OCI-LY7 (cell line): ENCODE measurements at regions not wholly inside any gene's neighbourhood (a gene's known extent, or its start where the extent isn't known, plus 50 kb on each side); places are given as distances from the start of the nearest gene placed in this dataset.
"Not testable (repeated sequence)": the region's sequence is repeated elsewhere in the genome, so short reads cannot be mapped to it uniquely, and the experiment has no call there.

Experiments used
- BruUV-seq: library from RNA; stranded (reverse); fragments of 400-500 nt; replicated peaks from 2 replicates; lab custom pipeline; 2021; lab: Mats Ljungman, UMichigan
- CTCF ChIA-PET: fragments of 300-600 bp; sonication (Branson Sonifier 250); formaldehyde crosslinking; loops from one replicate; lab custom pipeline; 2022; ENCODE audit warnings: antibody characterized with exemption; ENCODE audit not compliant: unreplicated experiment; lab: Charles Lee
- POLR2A ChIA-PET: fragments of 300-600 bp; sonication (Branson Sonifier 250); formaldehyde crosslinking; loops from one replicate; lab custom pipeline; 2022; ENCODE audit warnings: antibody characterized with exemption; lab: Charles Lee
- DNase-seq: peaks from one replicate; pipeline ENCODE4 v3.0.0-alpha.2; 2015; ENCODE audit warnings: low spot score
- H2AFZ ChIP-seq: fragments of 200-600 bp; sonication (generic), shearing (Covaris generic); 2 replicates; pipeline ENCODE4 v1.6.1; 2014; ENCODE audit warnings: mild to moderate bottlenecking, antibody characterized with exemption, low read length, moderate library complexity
- H3K27ac ChIP-seq: fragments of 200-600 bp; sonication (generic); 2 replicates; pipeline ENCODE4 v1.5.1; 2014; ENCODE audit warnings: mixed run types, low read depth, mild to moderate bottlenecking, moderate library complexity, low read length, inconsistent platforms; ENCODE audit not compliant: poor library complexity, severe bottlenecking
- H3K36me3 ChIP-seq: fragments of 200-600 bp; sonication (generic); 2 replicates; pipeline ENCODE4 v1.6.1; 2014; ENCODE audit warnings: mild to moderate bottlenecking, antibody characterized with exemption, low read length, moderate library complexity, mixed read lengths; ENCODE audit not compliant: insufficient read depth
- H3K4me1 ChIP-seq: fragments of 200-600 bp; sonication (generic); 2 replicates; pipeline ENCODE4 v1.5.1; 2014; ENCODE audit warnings: mild to moderate bottlenecking, low read length; ENCODE audit not compliant: insufficient read depth, poor library complexity, severe bottlenecking
- H3K4me2 ChIP-seq: fragments of 200-600 bp; sonication (generic); 2 replicates; pipeline ENCODE4 v1.6.1; 2014; ENCODE audit warnings: mild to moderate bottlenecking, low read length
- H3K4me3 ChIP-seq: fragments of 200-600 bp; sonication (generic); 2 replicates; pipeline ENCODE4 v1.5.1; 2014; ENCODE audit warnings: mild to moderate bottlenecking, low read depth, low read length; ENCODE audit not compliant: poor library complexity, severe bottlenecking
- H3K79me2 ChIP-seq: fragments of 200-600 bp; sonication (generic); 2 replicates; pipeline ENCODE4 v1.6.1; 2016; ENCODE audit warnings: low read depth, mild to moderate bottlenecking, low read length, moderate library complexity, mixed read lengths; ENCODE audit not compliant: insufficient read depth
- H3K9me2 ChIP-seq: fragments of 200-600 bp; sonication (generic); 2 replicates; pipeline ENCODE4 v1.6.1; 2016; ENCODE audit warnings: mild to moderate bottlenecking, low read length, mixed read lengths; ENCODE audit not compliant: insufficient read depth
- H3K9me3 ChIP-seq: fragments of 200-600 bp; sonication (generic); 2 replicates; pipeline ENCODE4 v1.6.1; 2014; ENCODE audit warnings: mild to moderate bottlenecking, mixed run types, low read length, mixed read lengths
- H4K20me1 ChIP-seq: fragments of 200-600 bp; sonication (generic); 2 replicates; pipeline ENCODE4 v1.6.1; 2014; ENCODE audit warnings: mild to moderate bottlenecking, antibody characterized with exemption, low read length, moderate library complexity, mixed read lengths; ENCODE audit not compliant: insufficient read depth
- intact Hi-C: fragments of 100-400 bp; cut with micrococcal nuclease; formaldehyde crosslinking; loops from one replicate; pipeline ENCODE4 v1.10.0; 2022; ENCODE audit not compliant: unreplicated experiment
- TF ChIP-seq, protein P1 (sequence below): fragments of 200-600 bp; sonication (generic); conservative IDR thresholded peaks from 2 replicates; pipeline ENCODE4 v1.5.1; 2014; ENCODE audit warnings: mild to moderate bottlenecking, antibody characterized with exemption, low read length, moderate library complexity, mixed read lengths

DNA sequence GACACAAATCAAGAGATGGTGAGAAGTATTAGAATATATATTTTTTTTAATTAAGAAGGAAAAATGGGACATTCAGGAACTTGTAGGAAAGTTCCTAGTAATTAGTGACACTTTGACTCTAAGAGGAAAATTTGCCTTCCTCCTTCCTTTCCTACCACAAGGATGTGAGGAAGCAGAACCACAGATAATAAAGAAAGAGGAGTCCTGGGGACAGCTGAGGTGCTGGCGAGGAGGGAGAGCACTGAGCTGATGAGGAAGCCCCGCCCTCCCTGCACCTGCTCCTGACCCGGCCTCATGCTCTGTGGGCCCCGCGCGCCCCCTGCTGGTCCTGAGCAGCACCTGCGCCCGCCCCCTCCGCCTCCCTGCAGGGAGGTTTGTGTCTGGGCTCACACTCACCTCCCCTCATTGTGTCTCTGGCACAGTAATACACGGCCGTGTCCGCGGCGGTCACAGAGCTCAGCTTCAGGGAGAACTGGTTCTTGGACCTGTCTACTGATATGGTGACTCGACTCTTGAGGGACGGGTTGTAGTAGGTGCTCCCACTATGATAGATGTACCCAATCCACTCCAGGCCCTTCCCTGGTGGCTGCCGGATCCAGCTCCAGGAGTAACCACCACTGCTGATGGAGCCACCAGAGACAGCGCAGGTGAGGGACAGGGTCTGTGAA, 822.6 kb downstream of the TMEM121 start:
- not testable (repeated sequence) for H3K79me2 ChIP-seq
- intact Hi-C loops = loop anchor here (5.0 kb wide), 1 partner anchor 42 kb away; no protein-coding TSS in a partner anchor

DNA sequence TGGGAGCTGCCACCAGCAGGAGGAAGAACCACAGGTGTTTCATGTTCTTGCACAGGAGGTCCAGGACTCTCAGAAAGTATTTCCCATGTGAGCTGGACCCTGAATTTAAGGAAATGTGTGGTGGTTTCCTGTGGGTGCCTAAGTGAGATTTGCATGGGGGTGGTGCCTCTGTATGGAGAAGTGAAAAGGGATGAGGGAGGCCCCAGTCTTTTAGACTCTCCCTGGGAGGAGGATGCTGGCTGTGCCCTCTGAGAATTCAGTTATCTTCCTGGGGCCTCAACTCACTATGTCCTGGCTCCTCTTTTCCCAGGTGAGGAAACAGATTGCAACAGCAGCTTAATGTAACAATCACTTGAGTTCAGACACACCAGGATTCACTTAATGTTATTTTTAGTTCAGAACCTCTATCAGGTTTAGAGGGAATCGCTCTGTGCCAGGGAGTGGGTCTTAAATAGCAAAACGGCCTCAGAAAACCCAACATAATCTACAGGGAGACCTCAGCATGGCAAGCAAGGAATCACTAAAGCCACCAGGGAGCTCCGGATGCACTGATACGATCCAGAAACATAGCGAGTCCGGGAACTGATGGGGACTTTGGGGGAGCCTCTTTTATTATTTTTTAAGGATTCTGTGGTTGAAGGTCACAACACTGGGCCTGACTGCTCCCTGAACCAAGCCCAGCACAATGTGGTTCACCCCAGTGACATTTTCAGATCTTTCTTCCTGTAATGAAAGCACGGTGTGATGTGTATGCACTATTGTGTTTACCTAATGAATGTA, 823.5 kb downstream of the TMEM121 start:
- H3K9me2 ChIP-seq, H2AFZ ChIP-seq, H4K20me1 ChIP-seq, H3K9me3 ChIP-seq, BruUV-seq, H3K79me2 ChIP-seq, POLR2A ChIA-PET, CTCF ChIA-PET: not testable (repeated sequence)
- Histone ChIP-seq H3K4me3 (peak overlapping the region; percentile 70), H3K4me1 (peaks cover 78% of the 10 kb centered on the region), H3K27ac (peak overlapping the region; percentile 88), H3K4me2 (peak overlapping the region; percentile 89), H3K36me3 (peaks cover 27% of the 10 kb centered on the region)
- intact Hi-C loops = loop anchor here (5.0 kb wide), 1 partner anchor 43 kb away; no protein-coding TSS in a partner anchor
- peak; percentile 72 for DNase-seq

More for the DNA sequence above, 822.6 kb downstream of the TMEM121 start:
- peak; percentile 73 for DNase-seq
- H2AFZ ChIP-seq, BruUV-seq, H4K20me1 ChIP-seq, POLR2A ChIA-PET, H3K9me2 ChIP-seq, H3K9me3 ChIP-seq, CTCF ChIA-PET: not testable (repeated sequence)
- peaks cover 73% of the 10 kb centered on the region for H3K4me1 ChIP-seq
- peak overlapping the region; percentile 88 for H3K27ac ChIP-seq
- TF ChIP-seq, protein P1, sequence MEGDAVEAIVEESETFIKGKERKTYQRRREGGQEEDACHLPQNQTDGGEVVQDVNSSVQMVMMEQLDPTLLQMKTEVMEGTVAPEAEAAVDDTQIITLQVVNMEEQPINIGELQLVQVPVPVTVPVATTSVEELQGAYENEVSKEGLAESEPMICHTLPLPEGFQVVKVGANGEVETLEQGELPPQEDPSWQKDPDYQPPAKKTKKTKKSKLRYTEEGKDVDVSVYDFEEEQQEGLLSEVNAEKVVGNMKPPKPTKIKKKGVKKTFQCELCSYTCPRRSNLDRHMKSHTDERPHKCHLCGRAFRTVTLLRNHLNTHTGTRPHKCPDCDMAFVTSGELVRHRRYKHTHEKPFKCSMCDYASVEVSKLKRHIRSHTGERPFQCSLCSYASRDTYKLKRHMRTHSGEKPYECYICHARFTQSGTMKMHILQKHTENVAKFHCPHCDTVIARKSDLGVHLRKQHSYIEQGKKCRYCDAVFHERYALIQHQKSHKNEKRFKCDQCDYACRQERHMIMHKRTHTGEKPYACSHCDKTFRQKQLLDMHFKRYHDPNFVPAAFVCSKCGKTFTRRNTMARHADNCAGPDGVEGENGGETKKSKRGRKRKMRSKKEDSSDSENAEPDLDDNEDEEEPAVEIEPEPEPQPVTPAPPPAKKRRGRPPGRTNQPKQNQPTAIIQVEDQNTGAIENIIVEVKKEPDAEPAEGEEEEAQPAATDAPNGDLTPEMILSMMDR = peak; percentile 88
- peak overlapping the region; percentile 70 for H3K4me3 ChIP-seq
- H3K36me3 ChIP-seq = peaks cover 27% of the 10 kb centered on the region
- H3K4me2 ChIP-seq = peak overlapping the region; percentile 89

DNA sequence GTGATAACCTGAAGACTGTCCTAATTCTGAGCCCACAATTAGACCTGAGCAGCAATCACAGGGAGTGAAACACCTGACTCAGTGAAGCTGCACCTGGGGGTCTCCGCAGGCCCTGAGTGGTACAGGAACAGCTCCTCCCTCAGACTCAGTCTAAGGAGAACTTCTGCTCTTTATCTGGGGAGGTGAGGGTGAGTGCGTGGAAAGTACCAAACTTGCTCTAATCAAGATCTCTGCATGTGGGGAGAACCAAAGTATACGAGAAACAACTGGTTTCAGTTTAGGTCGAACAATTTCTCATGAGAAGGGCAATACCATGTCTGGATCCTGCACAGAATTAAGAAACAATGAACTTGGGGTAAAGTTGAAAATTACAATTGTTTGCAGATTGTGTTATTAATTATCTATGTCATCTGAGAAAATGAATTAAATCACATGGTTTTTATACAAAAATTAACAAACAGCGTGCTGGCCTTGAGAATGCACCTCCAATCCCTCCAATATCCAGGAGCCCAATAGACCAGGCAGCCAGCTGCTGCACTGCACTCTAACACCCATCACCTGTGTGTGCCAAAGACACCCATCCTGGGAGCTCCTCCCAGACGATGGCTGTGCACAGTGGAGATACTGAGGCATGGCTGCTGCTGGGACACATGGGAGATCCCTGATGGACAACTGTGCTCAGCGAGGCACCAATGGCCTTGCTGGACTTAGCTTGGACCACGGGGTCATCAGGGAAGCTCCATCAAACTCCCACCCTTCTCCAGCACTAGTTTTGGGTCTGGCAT, 828.8 kb downstream of the TMEM121 start:
- peaks cover 71% of the 10 kb centered on the region for H3K4me1 ChIP-seq
- H2AFZ ChIP-seq, DNase-seq, H3K79me2 ChIP-seq, H3K9me3 ChIP-seq, CTCF ChIA-PET, intact Hi-C loops, H3K36me3 ChIP-seq, BruUV-seq, H4K20me1 ChIP-seq, H3K9me2 ChIP-seq, POLR2A ChIA-PET: not testable (repeated sequence)
- peak overlapping the region; percentile 79 for H3K27ac ChIP-seq
- H3K4me2 ChIP-seq = peak overlapping the region; percentile 79
- peak overlapping the region; percentile 55 for H3K4me3 ChIP-seq

DNA sequence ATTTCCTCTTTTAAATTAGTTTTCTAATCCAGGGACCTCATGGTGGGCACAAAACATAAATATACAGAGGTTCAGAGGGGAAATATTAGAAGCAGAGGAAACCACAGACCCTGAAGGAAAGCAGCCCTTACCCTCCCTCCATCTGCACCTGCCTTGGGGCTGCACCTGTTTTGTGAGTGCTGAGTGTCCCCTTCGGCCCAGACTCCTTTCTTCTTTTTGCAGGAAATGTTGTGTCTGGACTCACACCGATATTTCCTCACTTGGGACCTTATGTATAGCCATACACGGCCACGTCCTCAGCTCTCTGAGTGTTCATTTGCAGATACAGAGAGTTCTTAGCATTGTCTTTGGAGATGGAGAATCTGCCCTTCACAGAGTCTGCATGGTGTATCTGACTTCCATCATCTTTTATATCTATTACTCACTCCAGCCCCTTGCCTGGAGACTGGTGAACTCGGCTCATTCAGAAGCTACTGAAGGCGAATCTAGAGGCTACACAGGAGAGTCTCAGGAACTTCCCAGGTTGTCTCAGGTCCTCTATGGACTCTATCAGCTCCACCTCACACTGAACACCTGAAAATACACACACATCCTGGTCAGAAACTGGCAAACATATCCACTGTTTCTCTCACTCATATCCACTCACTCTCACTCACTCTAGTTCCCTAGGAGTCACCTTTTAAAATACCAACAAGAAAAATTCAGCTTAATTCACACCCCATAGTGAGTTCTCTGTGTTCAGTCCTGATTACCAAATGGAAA, 829.7 kb downstream of the TMEM121 start:
- intact Hi-C loops, BruUV-seq, H3K9me2 ChIP-seq, POLR2A ChIA-PET, H3K9me3 ChIP-seq, H2AFZ ChIP-seq, H3K36me3 ChIP-seq, H3K79me2 ChIP-seq, CTCF ChIA-PET, H4K20me1 ChIP-seq: not testable (repeated sequence)
- Histone ChIP-seq H3K4me1 (peaks cover 62% of the 10 kb centered on the region), H3K4me3 (peak overlapping the region; percentile 55), H3K4me2 (peak overlapping the region; percentile 79), H3K27ac (peak overlapping the region; percentile 79)
- peak; percentile 55 for DNase-seq

DNA sequence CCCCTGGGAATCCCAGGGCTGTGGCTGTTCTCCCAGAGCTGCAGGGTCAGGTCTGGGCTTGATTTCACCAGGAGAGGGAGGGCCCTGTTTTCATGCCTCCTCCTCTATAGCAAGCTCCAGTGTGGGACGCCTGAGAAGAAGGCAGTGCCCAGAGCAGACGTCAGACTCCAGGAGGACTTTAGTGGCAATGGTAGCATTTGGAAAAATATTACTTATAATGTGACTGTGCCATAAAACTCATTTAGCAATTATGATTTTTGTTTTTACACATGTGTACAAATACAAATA, 830.2 kb downstream of the TMEM121 start:
- H3K79me2 ChIP-seq, H3K9me3 ChIP-seq, BruUV-seq, H3K9me2 ChIP-seq, intact Hi-C loops, H2AFZ ChIP-seq, H4K20me1 ChIP-seq, POLR2A ChIA-PET, CTCF ChIA-PET, H3K36me3 ChIP-seq, DNase-seq: not testable (repeated sequence)
- Histone ChIP-seq H3K4me1 (peaks cover 57% of the 10 kb centered on the region), H3K4me2 (peak overlapping the region; percentile 79), H3K4me3 (peak overlapping the region; percentile 17), H3K27ac (peak overlapping the region; percentile 79)
